GM12878 (cell line): ENCODE measurements at regions not wholly inside any gene's neighbourhood (a gene's known extent, or its start where the extent isn't known, plus 50 kb on each side); places are given as distances from the start of the nearest gene placed in this dataset.

Experiments
- CTCF ChIP-seq, 3 experiments: IDR thresholded peaks in 2 of 3; conservative IDR thresholded peaks in 1 of 3; 2 replicates each; pipeline ENCODE4 v1.5.1; 2011; ENCODE audit warnings: low read depth in 3 of 3, low read length in 3 of 3, mild to moderate bottlenecking in 3 of 3, control low read depth in 2 of 3, moderate library complexity in 2 of 3, inconsistent platforms in 1 of 3, mixed read lengths in 1 of 3; ENCODE audit not compliant: control insufficient read depth in 2 of 3, insufficient read depth in 1 of 3; ENCODE audit errors: extremely low read depth in 1 of 3
- DPF2 ChIP-seq: fragments of 450-650 bp; IDR thresholded peaks from 2 replicates; pipeline ENCODE4 v1.6.1; 2017; ENCODE audit warnings: mild to moderate bottlenecking
- EGR1 ChIP-seq, 2 experiments: IDR thresholded peaks; 1 replicate in 1 of 2; 2 replicates in 1 of 2; pipeline ENCODE4 v1.6.1; 2011 to 2012; ENCODE audit warnings: low read depth in 2 of 2, low read length in 2 of 2, borderline replicate concordance in 1 of 2, mild to moderate bottlenecking in 1 of 2, moderate library complexity in 1 of 2
- ELK1 ChIP-seq: IDR thresholded peaks from 2 replicates; pipeline ENCODE4 v1.6.1; 2012; ENCODE audit warnings: low read depth, low read length, improper control_type of control experiment
- MYC ChIP-seq: IDR thresholded peaks from 2 replicates; pipeline ENCODE4 v1.6.1; 2011; ENCODE audit warnings: mild to moderate bottlenecking, low read length, moderate library complexity, inconsistent platforms; ENCODE audit not compliant: insufficient read depth, insufficient replicate concordance, insufficient read length, severe bottlenecking
- NRF1 ChIP-seq: conservative IDR thresholded peaks from 2 replicates; pipeline ENCODE4 v1.6.1; 2011; ENCODE audit warnings: mild to moderate bottlenecking, low read depth, low read length, improper control_type of control experiment
- POLR2AphosphoS5 ChIP-seq: IDR thresholded peaks from 2 replicates; pipeline ENCODE4 v1.6.1; 2011; ENCODE audit warnings: mild to moderate bottlenecking, low read length, inconsistent platforms
- POU2F2 ChIP-seq: IDR thresholded peaks from 3 replicates; pipeline ENCODE4 v1.6.1; 2011; ENCODE audit warnings: low read depth, mild to moderate bottlenecking, low read length, borderline replicate concordance

GRCh38 chr5:5077236-5077635, 62.9 kb upstream of the ADAMTS16 start:
- TF ChIP-seq CTCF (IDR thresholded peaks at IDR 0.05 in 2 of 3, conservative IDR thresholded peaks at IDR 0.05 in 1 of 3; ENCODE audit: control insufficient read depth in 2 of 3, extremely low read depth in 1 of 3, insufficient read depth in 1 of 3, low read depth in 3 of 3, low read length in 3 of 3) = no peak
- no peak for TF ChIP-seq DPF2
- TF ChIP-seq POU2F2 = no peak
- no peak for TF ChIP-seq ELK1
- TF ChIP-seq MYC = no peak
- no peak for TF ChIP-seq NRF1
- no peak for TF ChIP-seq POLR2AphosphoS5
- TF ChIP-seq EGR1 (IDR thresholded peaks at IDR 0.05; ENCODE audit: borderline replicate concordance in 1 of 2, low read depth in 2 of 2, low read length in 2 of 2) = no peak
